K562 (cell line): ENCODE measurements at regions not wholly inside any gene's neighbourhood (a gene's known extent, or its start where the extent isn't known, plus 50 kb on each side); places are given as distances from the start of the nearest gene placed in this dataset.

Experiments
- CEBPB ChIP-seq: fragments of 450-650 bp; IDR thresholded peaks from 2 replicates; pipeline ENCODE4 v1.6.1; 2016; ENCODE audit warnings: missing genetic modification characterization, missing compliant biosample characterization
- CREBBP ChIP-seq: IDR thresholded peaks from one replicate; pipeline ENCODE4 v1.6.1; 2012; ENCODE audit warnings: low read depth, mild to moderate bottlenecking, control low read depth, inconsistent platforms, low read length
- FOSL1 ChIP-seq: fragments of 200-800 bp; sonication (Bioruptor generic); conservative IDR thresholded peaks from 2 replicates; pipeline ENCODE4 v1.6.1; 2016; ENCODE audit warnings: missing genetic modification characterization, missing compliant biosample characterization
- HIVEP1 ChIP-seq: fragments of 250-450 bp; sonication (Bioruptor Pico); IDR thresholded peaks from 2 replicates; pipeline ENCODE4 v1.4.0; 2020; ENCODE audit warnings: mild to moderate bottlenecking
- HSF4 ChIP-seq: fragments of 250-450 bp; sonication (Bioruptor Pico); IDR thresholded peaks from 2 replicates; pipeline ENCODE4 v2.1.2; 2022; ENCODE audit warnings: mild to moderate bottlenecking, moderate library complexity, borderline replicate concordance
- SP2 ChIP-seq: IDR thresholded peaks from 2 replicates; pipeline ENCODE4 v1.6.1; 2011; ENCODE audit warnings: mild to moderate bottlenecking, low read depth, low read length, moderate library complexity; ENCODE audit not compliant: poor library complexity, severe bottlenecking; ENCODE audit errors: extremely low read depth
- ZBTB8A ChIP-seq: fragments of 450-650 bp; IDR thresholded peaks from 2 replicates; pipeline ENCODE4 v1.6.1; 2018; ENCODE audit warnings: mild to moderate bottlenecking, moderate library complexity; ENCODE audit not compliant: partially characterized antibody
- ZNF274 ChIP-seq: IDR thresholded peaks from 2 replicates; pipeline ENCODE4 v1.6.1; 2011; ENCODE audit warnings: low read depth, mild to moderate bottlenecking, low read length, moderate library complexity, borderline replicate concordance
- TF ChIP-seq, protein P1 (sequence below): fragments of 450-650 bp; IDR thresholded peaks from 2 replicates; pipeline ENCODE4 v1.7.1; 2018; ENCODE audit warnings: mild to moderate bottlenecking, low read depth; ENCODE audit not compliant: partially characterized antibody
- TF ChIP-seq, protein P2 (sequence below): fragments of 250-450 bp; sonication (Bioruptor Pico); IDR thresholded peaks from 2 replicates; pipeline ENCODE4 v1.8.0; 2022; ENCODE audit warnings: moderate library complexity, mild to moderate bottlenecking, inconsistent platforms
- TF ChIP-seq, protein P3 (sequence below), 3 experiments: IDR thresholded peaks in 2 of 3; conservative IDR thresholded peaks in 1 of 3; 2 replicates each; pipeline ENCODE4 v1.5.1; 2011 to 2012; ENCODE audit warnings: low read length in 3 of 3, mild to moderate bottlenecking in 3 of 3, control low read depth in 2 of 3, improper control_type of control experiment in 1 of 3, inconsistent platforms in 1 of 3, low read depth in 1 of 3, mixed read lengths in 1 of 3, moderate library complexity in 1 of 3; ENCODE audit not compliant: insufficient read depth in 2 of 3
- TF ChIP-seq, protein P4 (sequence below): fragments of 450-650 bp; IDR thresholded peaks from 2 replicates; pipeline ENCODE4 v1.6.1; 2017; ENCODE audit warnings: antibody characterized with exemption, mild to moderate bottlenecking
- TF ChIP-seq, protein P5 (sequence below): sonication (generic); formaldehyde crosslinking; IDR thresholded peaks from 2 replicates; pipeline ENCODE4 v1.8.1; 2022; ENCODE audit warnings: missing genetic modification reagents
- TF ChIP-seq, protein P6 (sequence below): sonication (generic); formaldehyde crosslinking; IDR thresholded peaks from 2 replicates; pipeline ENCODE4 v1.9.0; 2022; ENCODE audit warnings: mild to moderate bottlenecking, missing genetic modification reagents

DNA sequence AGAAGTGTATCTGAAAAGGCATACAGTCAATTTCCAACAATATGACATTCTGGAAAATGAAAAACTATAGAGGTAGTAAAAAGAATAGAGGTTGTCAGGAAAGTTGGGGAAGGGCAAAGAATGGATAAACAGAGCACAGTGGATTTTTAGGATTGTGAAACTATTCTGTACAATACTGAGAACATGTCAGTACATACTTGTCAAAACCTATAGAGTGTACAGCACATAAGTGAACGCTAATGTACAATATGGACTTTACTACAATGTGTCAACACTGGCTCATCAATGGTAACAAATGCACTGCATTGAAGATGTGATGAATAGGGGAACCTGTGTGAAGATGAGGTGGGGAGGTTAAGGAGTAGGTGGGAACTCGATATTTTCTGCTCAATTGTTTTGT is 483.0 kb upstream of the PFKP start:
- TF ChIP-seq SP2 (no peak), HIVEP1 (CRISPR knock-in tag) (no peak), HSF4 (no peak), CEBPB (tag) (no peak), FOSL1 (tag) (no peak), ZNF274 (no peak), CREBBP (no peak), ZBTB8A (no peak)
- TF ChIP-seq, protein P1, sequence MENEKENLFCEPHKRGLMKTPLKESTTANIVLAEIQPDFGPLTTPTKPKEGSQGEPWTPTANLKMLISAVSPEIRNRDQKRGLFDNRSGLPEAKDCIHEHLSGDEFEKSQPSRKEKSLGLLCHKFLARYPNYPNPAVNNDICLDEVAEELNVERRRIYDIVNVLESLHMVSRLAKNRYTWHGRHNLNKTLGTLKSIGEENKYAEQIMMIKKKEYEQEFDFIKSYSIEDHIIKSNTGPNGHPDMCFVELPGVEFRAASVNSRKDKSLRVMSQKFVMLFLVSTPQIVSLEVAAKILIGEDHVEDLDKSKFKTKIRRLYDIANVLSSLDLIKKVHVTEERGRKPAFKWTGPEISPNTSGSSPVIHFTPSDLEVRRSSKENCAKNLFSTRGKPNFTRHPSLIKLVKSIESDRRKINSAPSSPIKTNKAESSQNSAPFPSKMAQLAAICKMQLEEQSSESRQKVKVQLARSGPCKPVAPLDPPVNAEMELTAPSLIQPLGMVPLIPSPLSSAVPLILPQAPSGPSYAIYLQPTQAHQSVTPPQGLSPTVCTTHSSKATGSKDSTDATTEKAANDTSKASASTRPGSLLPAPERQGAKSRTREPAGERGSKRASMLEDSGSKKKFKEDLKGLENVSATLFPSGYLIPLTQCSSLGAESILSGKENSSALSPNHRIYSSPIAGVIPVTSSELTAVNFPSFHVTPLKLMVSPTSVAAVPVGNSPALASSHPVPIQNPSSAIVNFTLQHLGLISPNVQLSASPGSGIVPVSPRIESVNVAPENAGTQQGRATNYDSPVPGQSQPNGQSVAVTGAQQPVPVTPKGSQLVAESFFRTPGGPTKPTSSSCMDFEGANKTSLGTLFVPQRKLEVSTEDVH: no peak
- TF ChIP-seq, protein P2, sequence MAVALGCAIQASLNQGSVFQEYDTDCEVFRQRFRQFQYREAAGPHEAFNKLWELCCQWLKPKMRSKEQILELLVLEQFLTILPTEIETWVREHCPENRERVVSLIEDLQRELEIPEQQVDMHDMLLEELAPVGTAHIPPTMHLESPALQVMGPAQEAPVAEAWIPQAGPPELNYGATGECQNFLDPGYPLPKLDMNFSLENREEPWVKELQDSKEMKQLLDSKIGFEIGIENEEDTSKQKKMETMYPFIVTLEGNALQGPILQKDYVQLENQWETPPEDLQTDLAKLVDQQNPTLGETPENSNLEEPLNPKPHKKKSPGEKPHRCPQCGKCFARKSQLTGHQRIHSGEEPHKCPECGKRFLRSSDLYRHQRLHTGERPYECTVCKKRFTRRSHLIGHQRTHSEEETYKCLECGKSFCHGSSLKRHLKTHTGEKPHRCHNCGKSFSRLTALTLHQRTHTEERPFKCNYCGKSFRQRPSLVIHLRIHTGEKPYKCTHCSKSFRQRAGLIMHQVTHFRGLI (CRISPR knock-in tag): no peak
- TF ChIP-seq, protein P3, sequence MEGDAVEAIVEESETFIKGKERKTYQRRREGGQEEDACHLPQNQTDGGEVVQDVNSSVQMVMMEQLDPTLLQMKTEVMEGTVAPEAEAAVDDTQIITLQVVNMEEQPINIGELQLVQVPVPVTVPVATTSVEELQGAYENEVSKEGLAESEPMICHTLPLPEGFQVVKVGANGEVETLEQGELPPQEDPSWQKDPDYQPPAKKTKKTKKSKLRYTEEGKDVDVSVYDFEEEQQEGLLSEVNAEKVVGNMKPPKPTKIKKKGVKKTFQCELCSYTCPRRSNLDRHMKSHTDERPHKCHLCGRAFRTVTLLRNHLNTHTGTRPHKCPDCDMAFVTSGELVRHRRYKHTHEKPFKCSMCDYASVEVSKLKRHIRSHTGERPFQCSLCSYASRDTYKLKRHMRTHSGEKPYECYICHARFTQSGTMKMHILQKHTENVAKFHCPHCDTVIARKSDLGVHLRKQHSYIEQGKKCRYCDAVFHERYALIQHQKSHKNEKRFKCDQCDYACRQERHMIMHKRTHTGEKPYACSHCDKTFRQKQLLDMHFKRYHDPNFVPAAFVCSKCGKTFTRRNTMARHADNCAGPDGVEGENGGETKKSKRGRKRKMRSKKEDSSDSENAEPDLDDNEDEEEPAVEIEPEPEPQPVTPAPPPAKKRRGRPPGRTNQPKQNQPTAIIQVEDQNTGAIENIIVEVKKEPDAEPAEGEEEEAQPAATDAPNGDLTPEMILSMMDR (IDR thresholded peaks at IDR 0.05 in 2 of 3, conservative IDR thresholded peaks at IDR 0.05 in 1 of 3; ENCODE audit: insufficient read depth in 2 of 3, low read depth in 1 of 3, low read length in 3 of 3): no peak
- TF ChIP-seq, protein P4, sequence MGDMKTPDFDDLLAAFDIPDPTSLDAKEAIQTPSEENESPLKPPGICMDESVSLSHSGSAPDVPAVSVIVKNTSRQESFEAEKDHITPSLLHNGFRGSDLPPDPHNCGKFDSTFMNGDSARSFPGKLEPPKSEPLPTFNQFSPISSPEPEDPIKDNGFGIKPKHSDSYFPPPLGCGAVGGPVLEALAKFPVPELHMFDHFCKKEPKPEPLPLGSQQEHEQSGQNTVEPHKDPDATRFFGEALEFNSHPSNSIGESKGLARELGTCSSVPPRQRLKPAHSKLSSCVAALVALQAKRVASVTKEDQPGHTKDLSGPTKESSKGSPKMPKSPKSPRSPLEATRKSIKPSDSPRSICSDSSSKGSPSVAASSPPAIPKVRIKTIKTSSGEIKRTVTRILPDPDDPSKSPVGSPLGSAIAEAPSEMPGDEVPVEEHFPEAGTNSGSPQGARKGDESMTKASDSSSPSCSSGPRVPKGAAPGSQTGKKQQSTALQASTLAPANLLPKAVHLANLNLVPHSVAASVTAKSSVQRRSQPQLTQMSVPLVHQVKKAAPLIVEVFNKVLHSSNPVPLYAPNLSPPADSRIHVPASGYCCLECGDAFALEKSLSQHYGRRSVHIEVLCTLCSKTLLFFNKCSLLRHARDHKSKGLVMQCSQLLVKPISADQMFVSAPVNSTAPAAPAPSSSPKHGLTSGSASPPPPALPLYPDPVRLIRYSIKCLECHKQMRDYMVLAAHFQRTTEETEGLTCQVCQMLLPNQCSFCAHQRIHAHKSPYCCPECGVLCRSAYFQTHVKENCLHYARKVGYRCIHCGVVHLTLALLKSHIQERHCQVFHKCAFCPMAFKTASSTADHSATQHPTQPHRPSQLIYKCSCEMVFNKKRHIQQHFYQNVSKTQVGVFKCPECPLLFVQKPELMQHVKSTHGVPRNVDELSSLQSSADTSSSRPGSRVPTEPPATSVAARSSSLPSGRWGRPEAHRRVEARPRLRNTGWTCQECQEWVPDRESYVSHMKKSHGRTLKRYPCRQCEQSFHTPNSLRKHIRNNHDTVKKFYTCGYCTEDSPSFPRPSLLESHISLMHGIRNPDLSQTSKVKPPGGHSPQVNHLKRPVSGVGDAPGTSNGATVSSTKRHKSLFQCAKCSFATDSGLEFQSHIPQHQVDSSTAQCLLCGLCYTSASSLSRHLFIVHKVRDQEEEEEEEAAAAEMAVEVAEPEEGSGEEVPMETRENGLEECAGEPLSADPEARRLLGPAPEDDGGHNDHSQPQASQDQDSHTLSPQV: no peak
- TF ChIP-seq, protein P5, sequence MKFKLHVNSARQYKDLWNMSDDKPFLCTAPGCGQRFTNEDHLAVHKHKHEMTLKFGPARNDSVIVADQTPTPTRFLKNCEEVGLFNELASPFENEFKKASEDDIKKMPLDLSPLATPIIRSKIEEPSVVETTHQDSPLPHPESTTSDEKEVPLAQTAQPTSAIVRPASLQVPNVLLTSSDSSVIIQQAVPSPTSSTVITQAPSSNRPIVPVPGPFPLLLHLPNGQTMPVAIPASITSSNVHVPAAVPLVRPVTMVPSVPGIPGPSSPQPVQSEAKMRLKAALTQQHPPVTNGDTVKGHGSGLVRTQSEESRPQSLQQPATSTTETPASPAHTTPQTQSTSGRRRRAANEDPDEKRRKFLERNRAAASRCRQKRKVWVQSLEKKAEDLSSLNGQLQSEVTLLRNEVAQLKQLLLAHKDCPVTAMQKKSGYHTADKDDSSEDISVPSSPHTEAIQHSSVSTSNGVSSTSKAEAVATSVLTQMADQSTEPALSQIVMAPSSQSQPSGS (CRISPR knock-in tag): no peak
- TF ChIP-seq, protein P6, sequence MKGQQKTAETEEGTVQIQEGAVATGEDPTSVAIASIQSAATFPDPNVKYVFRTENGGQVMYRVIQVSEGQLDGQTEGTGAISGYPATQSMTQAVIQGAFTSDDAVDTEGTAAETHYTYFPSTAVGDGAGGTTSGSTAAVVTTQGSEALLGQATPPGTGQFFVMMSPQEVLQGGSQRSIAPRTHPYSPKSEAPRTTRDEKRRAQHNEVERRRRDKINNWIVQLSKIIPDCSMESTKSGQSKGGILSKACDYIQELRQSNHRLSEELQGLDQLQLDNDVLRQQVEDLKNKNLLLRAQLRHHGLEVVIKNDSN (CRISPR knock-in tag): no peak
